ENCODE measurements at regions not wholly inside any gene's neighbourhood (a gene's known extent, or its start where the extent isn't known, plus 50 kb on each side); places are given as distances from the start of the nearest gene placed in this dataset.

DNA sequence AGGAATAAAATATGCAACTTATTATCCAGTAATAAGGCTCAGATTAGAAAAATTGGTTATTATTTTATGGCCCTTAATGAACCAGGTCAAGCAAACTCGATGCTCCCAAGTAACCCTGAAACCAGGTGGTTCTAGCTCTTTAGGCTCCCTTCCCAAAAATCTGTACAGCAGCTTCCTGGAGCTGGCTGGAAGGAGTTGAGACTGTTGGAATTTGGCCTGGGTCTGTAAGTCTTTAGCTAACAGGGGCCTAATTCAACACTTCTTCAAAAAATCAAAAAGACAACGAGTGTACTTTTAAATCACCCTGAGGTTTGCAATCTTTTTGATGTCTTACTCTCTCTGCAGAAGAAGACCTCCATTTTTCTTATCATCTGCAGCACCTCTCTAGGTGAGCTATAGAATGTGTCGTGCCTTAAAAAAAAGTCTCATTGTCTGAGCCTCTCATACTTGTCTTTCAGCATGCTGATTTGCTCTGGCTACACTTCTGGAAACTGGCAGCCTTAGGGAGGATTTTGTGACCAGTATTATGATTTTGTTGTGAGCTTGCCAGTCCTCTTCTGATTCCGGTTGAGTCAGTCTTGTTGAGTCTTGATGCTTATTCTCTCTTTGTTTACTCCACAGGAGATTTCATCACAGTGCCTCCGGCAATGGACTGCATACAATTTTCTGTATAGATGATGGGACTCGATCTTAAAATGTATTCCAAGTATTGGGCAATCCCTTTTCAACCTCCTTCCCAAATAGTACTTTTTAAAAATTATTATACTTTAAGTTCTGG lies 235.0 kb upstream of the KBTBD8 start:
- TF ChIP-seq, protein P1, sequence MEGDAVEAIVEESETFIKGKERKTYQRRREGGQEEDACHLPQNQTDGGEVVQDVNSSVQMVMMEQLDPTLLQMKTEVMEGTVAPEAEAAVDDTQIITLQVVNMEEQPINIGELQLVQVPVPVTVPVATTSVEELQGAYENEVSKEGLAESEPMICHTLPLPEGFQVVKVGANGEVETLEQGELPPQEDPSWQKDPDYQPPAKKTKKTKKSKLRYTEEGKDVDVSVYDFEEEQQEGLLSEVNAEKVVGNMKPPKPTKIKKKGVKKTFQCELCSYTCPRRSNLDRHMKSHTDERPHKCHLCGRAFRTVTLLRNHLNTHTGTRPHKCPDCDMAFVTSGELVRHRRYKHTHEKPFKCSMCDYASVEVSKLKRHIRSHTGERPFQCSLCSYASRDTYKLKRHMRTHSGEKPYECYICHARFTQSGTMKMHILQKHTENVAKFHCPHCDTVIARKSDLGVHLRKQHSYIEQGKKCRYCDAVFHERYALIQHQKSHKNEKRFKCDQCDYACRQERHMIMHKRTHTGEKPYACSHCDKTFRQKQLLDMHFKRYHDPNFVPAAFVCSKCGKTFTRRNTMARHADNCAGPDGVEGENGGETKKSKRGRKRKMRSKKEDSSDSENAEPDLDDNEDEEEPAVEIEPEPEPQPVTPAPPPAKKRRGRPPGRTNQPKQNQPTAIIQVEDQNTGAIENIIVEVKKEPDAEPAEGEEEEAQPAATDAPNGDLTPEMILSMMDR (IDR thresholded peaks at IDR 0.05; ENCODE audit: low read length) = no peak
- TF ChIP-seq EZH2phosphoT487 (IDR thresholded peaks at IDR 0.05; ENCODE audit: low read length) (no peak), EZH2 (optimal IDR thresholded peaks at IDR 0.05; ENCODE audit: low read depth, low read length) (no peak)
